Naive thymus-derived CD8-positive, alpha-beta T cell (primary cell): ENCODE measurements at regions not wholly inside any gene's neighbourhood (a gene's known extent, or its start where the extent isn't known, plus 50 kb on each side); places are given as distances from the start of the nearest gene placed in this dataset.

ENCODE experiments used
- ATAC-seq, 2 donors: fragments of 150-1000 bp; cut with Tn5 transposase in 1 of 2; sonication (Bioruptor Pico), chemical (Tn5 transposase) in 1 of 2; 1 replicate in 1 of 2; 2 replicates in 1 of 2; pipeline ENCODE4 v1.10.0; 2021; ENCODE audit warnings: mild to moderate bottlenecking in 2 of 2, moderate library complexity in 2 of 2
- POLR2A ChIA-PET: fragments of 350-600 bp; sonication (Branson Sonifier 250); formaldehyde crosslinking; loops from one replicate; lab custom pipeline; 2021; ENCODE audit warnings: antibody characterized with exemption; lab: Charles Lee
- DNase-seq, 10 donors: peaks; one replicate each; pipeline versions ENCODE4 v3.0.0 to v3.0.0-alpha.2; 2020 to 2022
- H3K27ac Mint-ChIP-seq, 10 donors: one replicate each; pipeline ENCODE4 v1.8.0; 2020 to 2022; ENCODE audit warnings: mild to moderate bottlenecking in 10 of 10, mixed read lengths in 10 of 10, moderate library complexity in 4 of 10, inconsistent platforms in 1 of 10
- H3K27me3 Mint-ChIP-seq, 5 donors: one replicate each; pipeline ENCODE4 v1.8.0; 2021 to 2022; ENCODE audit warnings: mixed read lengths in 5 of 5
- H3K36me3 Mint-ChIP-seq, 3 donors: one replicate each; pipeline ENCODE4 v1.8.0; 2020 to 2022; ENCODE audit warnings: mixed read lengths in 3 of 3, mild to moderate bottlenecking in 2 of 3, inconsistent platforms in 1 of 3
- H3K4me1 Mint-ChIP-seq, 4 donors: one replicate each; pipeline ENCODE4 v1.8.0; 2021 to 2022; ENCODE audit warnings: mixed read lengths in 4 of 4
- H3K4me3 Mint-ChIP-seq, 10 donors: one replicate each; pipeline ENCODE4 v1.8.0; 2020 to 2022; ENCODE audit warnings: mild to moderate bottlenecking in 10 of 10, mixed read lengths in 10 of 10, moderate library complexity in 6 of 10, inconsistent platforms in 1 of 10
- H3K9me3 Mint-ChIP-seq, 9 donors: one replicate each; pipeline ENCODE4 v1.8.0; 2020 to 2022; ENCODE audit warnings: mixed read lengths in 9 of 9, mild to moderate bottlenecking in 3 of 9, inconsistent platforms in 1 of 9, moderate library complexity in 1 of 9

DNA sequence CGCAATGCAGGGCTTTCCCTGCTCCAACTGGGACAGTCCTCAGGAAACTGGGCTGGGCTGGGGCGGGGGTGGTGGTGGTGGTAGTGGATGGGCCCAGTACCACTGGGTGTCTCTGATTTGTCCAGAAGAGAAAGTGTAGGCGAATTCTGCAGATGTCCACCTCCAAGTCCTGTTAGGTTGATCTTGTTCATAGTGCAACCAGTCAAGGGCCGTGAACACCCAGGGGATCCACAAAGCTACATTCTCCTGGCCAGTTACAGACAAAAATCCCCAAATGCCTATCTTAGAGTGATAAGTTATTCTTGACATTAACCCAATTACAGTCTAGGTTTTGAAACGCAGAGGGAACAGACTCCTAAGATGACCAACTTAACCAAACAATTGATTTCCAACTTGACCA lies 97.5 kb upstream of the SHB start:
- Mint-ChIP-seq H3K9me3 (peaks cover 0 to 26% (median 21%) of the 10 kb centered on the region in 9 donors), H3K27me3 (peaks cover 0 to 3% (median 0%) of the 10 kb centered on the region in 5 donors), H3K27ac (no peak overlapping the region), H3K36me3 (peaks cover 0 to 29% (median 5%) of the 10 kb centered on the region in 3 donors), H3K4me3 (no peak overlapping the region), H3K4me1 (peaks cover 0 to 7% (median 3%) of the 10 kb centered on the region in 4 donors)
- DNase-seq (no peak), ATAC-seq (no peak)
- POLR2A ChIA-PET, result no interaction called here

GRCh38 chr9:38164659-38165221 lies 95.7 kb upstream of the SHB start:
- peaks cover 0 to 7% (median 4%) of the 10 kb centered on the region in 4 donors for H3K4me1 Mint-ChIP-seq
- H3K27me3 Mint-ChIP-seq, result peaks cover 0 to 3% (median 2%) of the 10 kb centered on the region in 5 donors
- H3K27ac Mint-ChIP-seq, result peak overlapping the region in 2 of 10 donors; percentile 25 to 34
- DNase-seq, result no peak
- peaks cover 0 to 9% (median 6%) of the 10 kb centered on the region in 9 donors for H3K9me3 Mint-ChIP-seq
- H3K36me3 Mint-ChIP-seq, result peaks cover 0 to 13% (median 0%) of the 10 kb centered on the region in 3 donors
- ATAC-seq, result peak in 1 of 2 donors; percentile 56
- POLR2A ChIA-PET, result no interaction called here
- peak overlapping the region in 1 of 10 donors; percentile 17 for H3K4me3 Mint-ChIP-seq

GRCh38 chr9:38163518-38163917 lies 94.5 kb upstream of the SHB start:
- POLR2A ChIA-PET, result no interaction called here
- Mint-ChIP-seq H3K4me3 (no peak overlapping the region), H3K9me3 (peaks cover 0 to 2% (median 0%) of the 10 kb centered on the region in 9 donors), H3K36me3 (peaks cover 0 to 5% (median 0%) of the 10 kb centered on the region in 3 donors), H3K27me3 (peaks cover 0 to 3% (median 2%) of the 10 kb centered on the region in 5 donors), H3K4me1 (peaks cover 0 to 7% (median 4%) of the 10 kb centered on the region in 4 donors), H3K27ac (no peak overlapping the region)
- ATAC-seq (no peak), DNase-seq (no peak)

DNA sequence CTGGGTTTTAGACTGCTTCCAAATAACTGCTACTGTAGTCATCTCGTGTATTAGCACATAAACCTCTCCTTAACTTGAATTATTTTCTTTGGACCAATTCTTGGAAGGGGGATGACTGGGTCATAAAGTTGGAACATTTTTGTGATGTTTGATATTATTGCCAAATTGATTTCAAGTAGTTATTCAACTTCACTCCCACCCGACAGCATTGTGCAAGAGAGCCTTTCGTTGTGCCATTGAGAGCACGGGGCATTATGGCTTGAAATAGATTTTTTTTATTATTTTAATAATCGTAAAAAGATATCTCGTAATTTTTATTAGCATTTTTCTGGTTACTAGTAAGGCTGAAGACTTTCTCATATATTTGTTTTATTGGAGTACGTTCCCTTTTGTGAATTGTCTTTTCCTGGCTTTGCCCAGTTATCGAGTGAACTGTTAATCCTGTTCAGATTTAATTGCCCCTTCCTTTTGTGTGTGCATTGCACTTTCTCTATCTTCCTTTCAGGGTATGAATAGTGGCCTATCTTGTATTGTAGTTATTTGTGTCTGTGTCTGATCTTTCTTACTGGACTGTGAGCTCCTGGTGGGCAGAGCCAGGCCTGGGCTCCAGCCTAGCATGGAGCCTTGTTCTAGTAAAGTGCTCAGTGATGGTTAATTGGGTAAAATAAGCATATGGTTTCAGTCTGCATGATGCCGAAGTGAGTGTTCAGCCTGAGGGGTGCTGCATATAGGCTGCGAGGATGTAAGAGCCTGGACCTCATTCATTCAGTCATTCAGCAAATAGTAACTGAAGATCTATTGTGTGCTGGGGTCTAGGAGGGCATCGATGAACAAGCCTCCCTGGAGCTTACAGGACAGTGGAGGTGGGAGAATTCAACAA lies 93.5 kb upstream of the SHB start:
- no peaks in the 10 kb centered on the region for H3K36me3 Mint-ChIP-seq
- no peak overlapping the region for H3K4me3 Mint-ChIP-seq
- H3K9me3 Mint-ChIP-seq, result peaks cover 0 to 2% (median 0%) of the 10 kb centered on the region in 9 donors
- H3K27me3 Mint-ChIP-seq, result peaks cover 0 to 3% (median 2%) of the 10 kb centered on the region in 5 donors
- no peak overlapping the region for H3K27ac Mint-ChIP-seq
- ATAC-seq (no peak), DNase-seq (no peak)
- peaks cover 0 to 7% (median 4%) of the 10 kb centered on the region in 4 donors for H3K4me1 Mint-ChIP-seq
- POLR2A ChIA-PET, result no interaction called here

DNA sequence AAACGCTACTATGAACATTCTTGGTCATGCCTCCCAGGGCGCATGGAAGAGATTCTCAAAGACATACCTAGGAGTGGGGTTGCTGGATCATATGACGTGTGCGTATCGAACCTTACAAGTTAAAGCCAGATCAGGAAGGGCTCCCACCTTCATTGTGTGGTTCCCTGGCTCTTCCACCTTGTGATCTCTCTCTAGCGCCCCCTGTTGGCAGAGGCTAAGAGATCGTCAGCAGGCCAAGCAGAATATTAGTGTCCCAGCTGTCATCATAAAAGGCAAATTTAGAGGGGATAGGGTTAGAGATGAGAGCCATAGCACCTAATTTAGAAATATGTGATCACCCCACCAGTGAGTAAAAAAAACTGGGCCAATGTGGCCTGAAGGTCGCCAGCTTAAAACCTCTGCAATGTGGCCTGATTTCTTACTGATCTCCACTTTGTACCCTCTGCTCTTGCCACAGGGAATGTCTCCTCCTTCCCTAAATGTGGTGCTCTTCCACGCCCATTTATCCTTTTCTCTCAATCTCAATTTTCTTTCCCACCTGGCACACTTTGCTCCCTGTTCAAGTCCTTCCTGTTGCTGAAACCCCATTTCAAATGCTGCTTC lies 91.7 kb upstream of the SHB start:
- Mint-ChIP-seq H3K9me3 (no peaks in the 10 kb centered on the region), H3K4me1 (peaks cover 0 to 7% (median 4%) of the 10 kb centered on the region in 4 donors), H3K4me3 (no peak overlapping the region), H3K36me3 (no peaks in the 10 kb centered on the region), H3K27ac (no peak overlapping the region), H3K27me3 (peaks cover 0 to 3% (median 2%) of the 10 kb centered on the region in 5 donors)
- no peak for ATAC-seq
- POLR2A ChIA-PET, result no interaction called here
- DNase-seq, result peak; percentile 10 to 76 (median 49)

DNA sequence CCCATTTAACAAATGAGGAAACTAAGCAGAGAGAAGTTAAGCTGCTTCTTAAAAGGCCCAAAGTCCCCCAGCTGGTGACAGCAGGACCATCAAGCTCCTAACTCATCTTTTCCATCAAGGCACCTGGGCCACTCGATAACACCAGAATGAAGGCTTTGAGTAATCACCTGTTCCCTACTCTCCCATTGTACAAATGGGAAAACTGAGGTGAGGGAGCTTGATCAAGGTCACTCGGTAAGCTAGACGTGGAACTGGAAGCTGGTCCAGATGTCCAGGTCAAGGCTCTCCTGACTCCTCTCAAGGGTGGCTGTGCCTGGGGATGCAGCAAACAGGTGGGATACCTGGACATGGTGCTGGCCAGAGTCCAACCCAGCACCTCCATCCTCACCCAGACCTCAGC lies 90.6 kb upstream of the SHB start:
- peaks cover 0 to 3% (median 2%) of the 10 kb centered on the region in 4 donors for H3K4me1 Mint-ChIP-seq
- POLR2A ChIA-PET, result no interaction called here
- ATAC-seq, result no peak
- no peak for DNase-seq
- no peaks in the 10 kb centered on the region for H3K9me3 Mint-ChIP-seq
- peaks cover 0 to 3% (median 2%) of the 10 kb centered on the region in 5 donors for H3K27me3 Mint-ChIP-seq
- H3K4me3 Mint-ChIP-seq, result no peak overlapping the region
- no peaks in the 10 kb centered on the region for H3K36me3 Mint-ChIP-seq
- H3K27ac Mint-ChIP-seq, result no peak overlapping the region

DNA sequence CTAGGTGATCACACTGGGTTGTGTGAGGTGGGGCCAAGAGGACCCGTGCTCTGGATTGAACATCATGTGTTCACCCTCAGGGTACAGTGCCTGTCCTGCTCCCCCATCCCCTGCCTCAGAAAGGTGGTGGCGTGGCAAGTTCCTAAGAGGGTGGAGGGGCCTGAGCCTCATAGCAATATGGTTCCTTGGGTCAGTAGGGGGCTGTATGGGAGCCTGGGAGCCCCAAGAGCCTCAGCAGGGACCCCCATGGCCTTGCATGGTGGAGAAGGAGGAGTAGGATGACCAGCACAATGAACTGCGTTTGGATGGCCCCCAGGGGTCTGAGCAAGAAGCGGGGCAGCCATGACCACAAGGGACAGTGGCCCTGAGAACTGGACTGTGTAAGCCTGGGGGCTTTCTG lies 89.6 kb upstream of the SHB start:
- POLR2A ChIA-PET, result no interaction called here
- peaks cover 0 to 2% (median 0%) of the 10 kb centered on the region in 4 donors for H3K4me1 Mint-ChIP-seq
- H3K27ac Mint-ChIP-seq, result no peak overlapping the region
- ATAC-seq, result no peak
- peaks cover 0 to 3% (median 2%) of the 10 kb centered on the region in 5 donors for H3K27me3 Mint-ChIP-seq
- no peak for DNase-seq
- H3K9me3 Mint-ChIP-seq, result no peaks in the 10 kb centered on the region
- no peaks in the 10 kb centered on the region for H3K36me3 Mint-ChIP-seq
- no peak overlapping the region for H3K4me3 Mint-ChIP-seq

DNA sequence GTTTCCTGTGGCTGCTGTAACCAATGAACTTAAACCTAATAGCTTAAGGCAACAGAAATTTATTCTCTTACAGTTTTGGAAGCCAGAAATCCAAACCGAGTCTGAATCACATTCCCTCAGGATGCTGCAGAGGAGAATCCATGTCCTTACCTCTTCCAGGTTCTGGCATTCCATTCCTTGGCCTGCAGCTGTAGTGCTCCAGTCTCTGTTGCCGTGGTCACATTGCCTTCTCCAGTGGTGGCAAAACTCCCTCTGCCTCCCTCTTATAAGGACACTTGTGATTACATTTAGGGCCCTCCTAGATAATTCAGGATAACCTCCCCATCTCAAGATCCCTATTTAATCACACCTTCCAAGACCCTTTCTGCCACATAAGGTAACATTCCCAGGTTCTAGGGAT lies 88.7 kb upstream of the SHB start:
- Mint-ChIP-seq H3K36me3 (no peaks in the 10 kb centered on the region), H3K9me3 (no peaks in the 10 kb centered on the region), H3K27me3 (peaks cover 0 to 2% (median under 1%) of the 10 kb centered on the region in 5 donors), H3K27ac (no peak overlapping the region), H3K4me1 (peaks cover 0 to 2% (median 0%) of the 10 kb centered on the region in 4 donors), H3K4me3 (no peak overlapping the region)
- POLR2A ChIA-PET, result no interaction called here
- no peak for DNase-seq
- ATAC-seq, result no peak

DNA sequence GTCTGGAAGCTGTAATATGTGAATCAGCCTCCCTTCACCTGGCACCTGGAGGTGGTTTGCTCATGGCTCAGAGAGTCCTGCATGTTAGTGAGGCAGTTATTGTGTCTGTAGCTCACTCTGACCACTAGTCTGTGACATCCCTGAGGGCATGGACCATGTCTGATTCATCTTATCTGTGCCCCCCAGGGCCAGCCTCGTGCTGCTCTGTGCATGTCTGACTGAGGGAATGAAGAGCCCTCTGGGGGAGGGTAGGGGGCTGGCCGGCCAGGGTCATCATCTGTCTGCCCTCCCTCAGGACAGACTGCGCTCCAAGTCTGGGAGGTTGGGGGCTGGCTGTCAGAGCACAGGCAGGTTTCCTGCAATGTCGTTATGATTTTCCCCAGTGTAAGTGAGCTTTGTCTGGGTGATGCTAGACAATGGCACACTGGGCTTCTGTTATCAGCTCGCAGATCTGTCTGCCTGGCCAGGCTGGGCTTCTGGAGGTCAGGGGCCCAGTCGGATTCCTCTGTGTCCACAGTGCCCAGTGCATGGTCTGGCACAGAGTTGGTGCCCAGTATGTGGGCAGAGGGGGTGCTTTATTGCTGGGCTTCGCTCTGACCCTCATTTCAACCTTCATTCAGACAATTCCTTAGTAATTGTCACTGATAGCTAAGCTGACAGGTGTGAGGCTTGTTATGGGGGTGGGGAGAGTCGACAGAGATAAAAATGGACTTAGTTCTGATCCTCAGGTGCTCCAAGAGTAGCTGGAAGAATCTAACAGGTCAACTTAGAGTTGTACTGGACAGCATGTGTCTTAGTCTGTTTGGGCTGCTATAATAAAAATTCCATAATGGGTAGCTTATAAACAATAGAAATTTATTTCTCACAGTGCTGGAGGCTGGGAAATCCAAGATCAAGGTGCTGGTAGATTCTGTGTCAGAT lies 85.7 kb upstream of the SHB start:
- Mint-ChIP-seq H3K27me3 (peaks cover 0 to 14% (median 9%) of the 10 kb centered on the region in 5 donors), H3K9me3 (no peaks in the 10 kb centered on the region), H3K27ac (no peak overlapping the region), H3K4me3 (no peak overlapping the region), H3K4me1 (no peaks in the 10 kb centered on the region), H3K36me3 (no peaks in the 10 kb centered on the region)
- DNase-seq (no peak), ATAC-seq (no peak)
- POLR2A ChIA-PET, result no interaction called here

DNA sequence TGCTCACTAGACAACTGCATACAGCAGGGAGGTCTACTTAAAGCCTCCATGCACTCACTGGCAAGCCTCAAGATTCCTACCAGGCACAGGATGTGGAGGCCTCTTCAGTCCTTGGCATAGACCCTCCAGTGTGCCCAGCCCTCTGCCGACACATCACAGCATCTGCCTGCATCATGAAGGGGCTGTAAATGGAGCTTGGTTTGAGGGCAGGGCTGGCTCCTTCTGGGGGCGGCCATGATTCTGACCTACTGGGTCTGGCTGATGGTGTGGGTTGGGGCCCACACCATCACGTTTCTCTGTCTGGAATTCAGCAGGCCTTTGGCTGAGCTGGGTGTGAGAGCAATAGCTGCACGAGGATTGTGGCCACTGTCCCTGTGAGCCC lies 84.9 kb upstream of the SHB start:
- no peaks in the 10 kb centered on the region for H3K9me3 Mint-ChIP-seq
- H3K4me3 Mint-ChIP-seq, result no peak overlapping the region
- H3K4me1 Mint-ChIP-seq, result no peaks in the 10 kb centered on the region
- POLR2A ChIA-PET, result no interaction called here
- no peak overlapping the region for H3K27ac Mint-ChIP-seq
- ATAC-seq, result no peak
- no peaks in the 10 kb centered on the region for H3K36me3 Mint-ChIP-seq
- DNase-seq, result no peak
- H3K27me3 Mint-ChIP-seq, result peaks cover 0 to 14% (median 10%) of the 10 kb centered on the region in 5 donors

DNA sequence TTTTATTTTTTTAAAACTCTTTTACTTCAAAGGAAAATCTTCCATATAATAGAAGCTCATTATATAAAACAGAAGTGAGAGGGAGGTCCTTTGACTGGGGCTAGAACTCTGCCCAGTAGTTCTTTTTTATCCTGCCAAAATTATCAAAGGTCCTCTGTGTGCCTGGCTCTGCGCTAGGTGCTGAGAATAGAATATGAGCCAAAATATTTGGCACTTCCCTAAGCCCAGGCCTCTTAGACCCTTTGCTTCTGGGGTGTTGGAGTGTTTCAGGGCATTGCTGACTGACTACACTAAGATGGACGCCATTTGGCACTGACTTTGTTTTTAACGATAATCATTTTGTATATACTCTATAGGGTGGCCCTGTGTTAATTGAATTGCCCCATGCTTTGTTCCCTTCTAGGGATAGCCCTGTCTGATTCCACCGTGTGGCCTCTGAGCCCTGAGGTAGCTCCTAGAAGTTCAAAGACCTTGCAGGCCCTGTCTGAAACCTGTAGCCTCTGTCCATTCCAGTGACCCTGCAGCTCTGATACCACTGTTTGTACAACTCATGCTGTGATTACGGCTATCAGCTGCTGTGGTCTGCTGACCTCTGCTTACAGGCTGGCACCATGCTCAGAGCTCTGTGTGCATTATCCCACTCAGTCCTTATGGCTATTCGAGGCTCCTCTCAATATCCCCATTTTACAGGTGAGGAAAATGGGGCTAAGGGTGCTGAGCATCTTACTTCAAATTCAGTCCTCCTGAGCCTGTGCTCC lies 84.3 kb upstream of the SHB start:
- no peak overlapping the region for H3K27ac Mint-ChIP-seq
- POLR2A ChIA-PET, result no interaction called here
- H3K27me3 Mint-ChIP-seq, result peaks cover 0 to 14% (median 12%) of the 10 kb centered on the region in 5 donors
- no peaks in the 10 kb centered on the region for H3K36me3 Mint-ChIP-seq
- ATAC-seq (no peak), DNase-seq (no peak)
- H3K4me3 Mint-ChIP-seq, result no peak overlapping the region
- H3K9me3 Mint-ChIP-seq, result no peaks in the 10 kb centered on the region
- H3K4me1 Mint-ChIP-seq, result no peaks in the 10 kb centered on the region

GRCh38 chr9:38149647-38150046 lies 80.6 kb upstream of the SHB start:
- Mint-ChIP-seq H3K4me1 (no peaks in the 10 kb centered on the region), H3K36me3 (no peaks in the 10 kb centered on the region), H3K27me3 (peaks cover 6 to 27% (median 18%) of the 10 kb centered on the region in 5 donors), H3K9me3 (no peaks in the 10 kb centered on the region), H3K4me3 (no peak overlapping the region), H3K27ac (no peak overlapping the region)
- POLR2A ChIA-PET, result no interaction called here
- DNase-seq (no peak), ATAC-seq (no peak)
